GM18502 (cell line): ENCODE measurements at regions not wholly inside any gene's neighbourhood (a gene's known extent, or its start where the extent isn't known, plus 50 kb on each side); places are given as distances from the start of the nearest gene placed in this dataset.
"Not testable (repeated sequence)": the region's sequence is repeated elsewhere in the genome, so short reads cannot be mapped to it uniquely, and the experiment has no call there.

Experiments used
- ATAC-seq: cut with Tn5 transposase; IDR thresholded peaks from one replicate; pipeline ENCODE4 v1.9.1; 2021; ENCODE audit warnings: mild to moderate bottlenecking; ENCODE audit not compliant: unreplicated experiment, poor library complexity

GRCh38 chr20:11976966-11977365, 59.3 kb downstream of the BTBD3 start:
- no peak for ATAC-seq

GRCh38 chr20:11978496-11978895, 60.8 kb downstream of the BTBD3 start:
- ATAC-seq = no peak

- no peak for ATAC-seq
Observed at GRCh38 chr20:11979306-11979990, 61.8 kb downstream of the BTBD3 start.

- ATAC-seq = no peak
Observed at GRCh38 chr20:11980263-11980662, 62.6 kb downstream of the BTBD3 start.

- ATAC-seq = no peak
Observed at GRCh38 chr20:11981366-11981947, 63.8 kb downstream of the BTBD3 start.

GRCh38 chr20:11982289-11982954, 64.7 kb downstream of the BTBD3 start:
- ATAC-seq = no peak

GRCh38 chr20:11982955-11983470, 65.3 kb downstream of the BTBD3 start:
- no peak for ATAC-seq

- ATAC-seq = no peak
Observed at GRCh38 chr20:11986954-11987353, 69.3 kb downstream of the BTBD3 start.

GRCh38 chr20:11987526-11987925, 69.8 kb downstream of the BTBD3 start:
- ATAC-seq = no peak

- ATAC-seq = no peak
Observed at GRCh38 chr20:11989018-11989771, 71.5 kb downstream of the BTBD3 start.

- ATAC-seq = no peak
Observed at GRCh38 chr20:11992426-11992825, 74.7 kb downstream of the BTBD3 start.

GRCh38 chr20:11993886-11994461, 76.3 kb downstream of the BTBD3 start:
- ATAC-seq = no peak

GRCh38 chr20:11995805-11996567, 78.3 kb downstream of the BTBD3 start:
- ATAC-seq = no peak

- not testable (repeated sequence) for ATAC-seq
Observed at GRCh38 chr20:12004776-12005175, 87.1 kb downstream of the BTBD3 start.

GRCh38 chr20:12012241-12013222, 94.8 kb downstream of the BTBD3 start:
- ATAC-seq = no peak

- no peak for ATAC-seq
Observed at GRCh38 chr20:12014276-12014675, 96.6 kb downstream of the BTBD3 start.

GRCh38 chr20:12014736-12015135, 97.0 kb downstream of the BTBD3 start:
- no peak for ATAC-seq

GRCh38 chr20:12016291-12016690, 98.6 kb downstream of the BTBD3 start:
- ATAC-seq = no peak

GRCh38 chr20:12019715-12020114, 102.0 kb downstream of the BTBD3 start:
- no peak for ATAC-seq
